ENCODE measurements at regions not wholly inside any gene's neighbourhood (a gene's known extent, or its start where the extent isn't known, plus 50 kb on each side); places are given as distances from the start of the nearest gene placed in this dataset.

DNA sequence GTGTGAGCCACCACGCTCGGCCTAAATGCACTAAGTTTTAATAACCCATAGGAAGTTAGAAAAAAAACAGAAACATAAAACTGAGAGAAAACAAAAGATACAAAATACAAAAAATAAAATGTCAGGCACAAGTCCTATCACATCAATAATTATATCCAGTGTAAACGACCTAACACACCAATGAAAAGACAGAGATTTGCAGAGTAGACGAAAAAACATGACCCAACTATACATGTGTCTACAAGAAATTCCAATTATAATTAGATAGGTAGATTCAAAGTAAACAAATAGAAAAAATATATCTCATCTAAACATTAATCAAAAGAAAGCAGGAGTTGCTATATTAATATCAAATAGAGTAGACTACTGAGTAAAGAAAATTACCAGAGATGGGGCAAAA is 69.4 kb upstream of the NUDT4 start:
- no peak overlapping the region for H3K4me3 Mint-ChIP-seq
- peaks cover 7% of the 10 kb centered on the region for H3K36me3 Mint-ChIP-seq (ENCODE audit: low read depth)
- DNase-seq (ENCODE audit: low read depth, low spot score) = no peak
- TF ChIP-seq, protein P1, sequence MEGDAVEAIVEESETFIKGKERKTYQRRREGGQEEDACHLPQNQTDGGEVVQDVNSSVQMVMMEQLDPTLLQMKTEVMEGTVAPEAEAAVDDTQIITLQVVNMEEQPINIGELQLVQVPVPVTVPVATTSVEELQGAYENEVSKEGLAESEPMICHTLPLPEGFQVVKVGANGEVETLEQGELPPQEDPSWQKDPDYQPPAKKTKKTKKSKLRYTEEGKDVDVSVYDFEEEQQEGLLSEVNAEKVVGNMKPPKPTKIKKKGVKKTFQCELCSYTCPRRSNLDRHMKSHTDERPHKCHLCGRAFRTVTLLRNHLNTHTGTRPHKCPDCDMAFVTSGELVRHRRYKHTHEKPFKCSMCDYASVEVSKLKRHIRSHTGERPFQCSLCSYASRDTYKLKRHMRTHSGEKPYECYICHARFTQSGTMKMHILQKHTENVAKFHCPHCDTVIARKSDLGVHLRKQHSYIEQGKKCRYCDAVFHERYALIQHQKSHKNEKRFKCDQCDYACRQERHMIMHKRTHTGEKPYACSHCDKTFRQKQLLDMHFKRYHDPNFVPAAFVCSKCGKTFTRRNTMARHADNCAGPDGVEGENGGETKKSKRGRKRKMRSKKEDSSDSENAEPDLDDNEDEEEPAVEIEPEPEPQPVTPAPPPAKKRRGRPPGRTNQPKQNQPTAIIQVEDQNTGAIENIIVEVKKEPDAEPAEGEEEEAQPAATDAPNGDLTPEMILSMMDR (conservative IDR thresholded peaks at IDR 0.05) = no peak
- no peaks in the 10 kb centered on the region for H3K4me1 Mint-ChIP-seq
- H3K9me3 Mint-ChIP-seq = peaks cover 7% of the 10 kb centered on the region
- no peaks in the 10 kb centered on the region for H3K27me3 Mint-ChIP-seq (ENCODE audit: low read depth)
- H3K27ac Mint-ChIP-seq (ENCODE audit: unreplicated experiment) = no peak overlapping the region

DNA sequence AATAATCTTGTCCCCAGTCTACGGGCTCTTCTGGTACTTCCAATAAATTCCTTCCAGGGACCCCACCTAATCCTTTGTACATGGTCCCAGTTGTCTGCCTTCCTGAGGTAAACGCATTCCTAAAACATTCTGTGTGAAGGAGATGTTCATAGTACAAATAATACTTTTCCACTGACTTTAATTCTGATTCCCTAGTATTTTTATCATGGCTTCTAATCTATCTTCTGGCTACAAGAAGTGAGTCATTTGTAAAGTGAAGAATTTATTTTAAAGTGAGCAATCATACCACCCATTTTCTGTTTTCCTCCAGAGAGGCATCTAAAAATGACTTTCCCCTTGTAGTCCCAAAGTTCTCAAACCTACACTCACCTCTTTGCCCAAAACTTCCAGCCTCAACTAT is 65.9 kb upstream of the NUDT4 start:
- Mint-ChIP-seq H3K4me1 (peaks cover 8% of the 10 kb centered on the region), H3K36me3 (ENCODE audit: low read depth) (no peaks in the 10 kb centered on the region), H3K27ac (ENCODE audit: unreplicated experiment) (no peak overlapping the region), H3K4me3 (no peak overlapping the region), H3K9me3 (no peaks in the 10 kb centered on the region), H3K27me3 (ENCODE audit: low read depth) (no peaks in the 10 kb centered on the region)
- no peak for DNase-seq (ENCODE audit: low read depth, low spot score)
- TF ChIP-seq, protein P1 (conservative IDR thresholded peaks at IDR 0.05) = no peak

DNA sequence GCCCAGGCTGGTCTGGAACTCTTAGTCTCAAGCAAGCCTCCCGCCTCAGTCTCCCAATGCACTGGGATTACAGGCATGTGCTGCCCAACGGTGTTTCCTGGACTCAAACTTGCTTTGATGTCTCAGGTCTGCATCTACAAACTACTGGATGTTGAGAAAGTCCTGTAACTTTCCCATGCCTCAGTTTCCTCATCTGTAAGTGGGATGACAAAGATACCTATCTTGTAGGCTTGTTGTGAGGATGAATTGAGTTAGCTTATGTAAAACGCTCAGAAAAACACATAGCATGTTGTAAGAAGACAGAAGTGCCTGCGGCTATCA is 63.6 kb upstream of the NUDT4 start:
- Mint-ChIP-seq H3K4me1 (peaks cover 19% of the 10 kb centered on the region), H3K27me3 (ENCODE audit: low read depth) (no peaks in the 10 kb centered on the region), H3K4me3 (no peak overlapping the region), H3K9me3 (no peaks in the 10 kb centered on the region), H3K27ac (ENCODE audit: unreplicated experiment) (no peak overlapping the region), H3K36me3 (ENCODE audit: low read depth) (no peaks in the 10 kb centered on the region)
- no peak for DNase-seq (ENCODE audit: low read depth, low spot score)
- TF ChIP-seq, protein P1 (conservative IDR thresholded peaks at IDR 0.05) = no peak

DNA sequence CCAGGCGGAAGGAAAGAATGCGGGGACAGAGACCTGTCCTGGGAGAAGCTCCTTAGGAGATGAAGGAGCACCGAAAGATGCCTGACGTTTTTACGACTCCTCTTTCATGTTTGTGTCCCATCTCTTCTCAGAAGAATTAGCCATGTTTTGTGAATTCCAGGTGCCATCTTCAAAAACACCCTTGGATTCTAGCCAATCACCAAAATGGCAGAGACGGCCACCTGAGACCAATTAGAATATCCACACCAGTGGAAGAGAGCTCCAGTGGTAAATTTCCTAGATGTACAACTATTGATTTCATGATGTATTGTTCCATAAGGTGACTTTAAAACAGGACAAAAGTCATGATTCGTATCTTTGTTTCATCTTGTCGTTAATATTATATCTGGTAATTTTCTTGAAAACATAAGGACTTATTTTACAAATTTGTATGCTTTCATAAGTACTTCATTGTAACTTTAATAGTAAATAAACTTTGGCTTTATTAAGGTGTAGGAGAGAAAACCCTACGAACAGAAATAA is 62.3 kb upstream of the NUDT4 start:
- DNase-seq (ENCODE audit: low read depth, low spot score) = no peak
- TF ChIP-seq, protein P1 (conservative IDR thresholded peaks at IDR 0.05) = no peak
- no peaks in the 10 kb centered on the region for H3K27me3 Mint-ChIP-seq (ENCODE audit: low read depth)
- H3K4me1 Mint-ChIP-seq = peaks cover 21% of the 10 kb centered on the region
- no peak overlapping the region for H3K4me3 Mint-ChIP-seq
- no peaks in the 10 kb centered on the region for H3K36me3 Mint-ChIP-seq (ENCODE audit: low read depth)
- no peak overlapping the region for H3K27ac Mint-ChIP-seq (ENCODE audit: unreplicated experiment)
- H3K9me3 Mint-ChIP-seq = no peaks in the 10 kb centered on the region

DNA sequence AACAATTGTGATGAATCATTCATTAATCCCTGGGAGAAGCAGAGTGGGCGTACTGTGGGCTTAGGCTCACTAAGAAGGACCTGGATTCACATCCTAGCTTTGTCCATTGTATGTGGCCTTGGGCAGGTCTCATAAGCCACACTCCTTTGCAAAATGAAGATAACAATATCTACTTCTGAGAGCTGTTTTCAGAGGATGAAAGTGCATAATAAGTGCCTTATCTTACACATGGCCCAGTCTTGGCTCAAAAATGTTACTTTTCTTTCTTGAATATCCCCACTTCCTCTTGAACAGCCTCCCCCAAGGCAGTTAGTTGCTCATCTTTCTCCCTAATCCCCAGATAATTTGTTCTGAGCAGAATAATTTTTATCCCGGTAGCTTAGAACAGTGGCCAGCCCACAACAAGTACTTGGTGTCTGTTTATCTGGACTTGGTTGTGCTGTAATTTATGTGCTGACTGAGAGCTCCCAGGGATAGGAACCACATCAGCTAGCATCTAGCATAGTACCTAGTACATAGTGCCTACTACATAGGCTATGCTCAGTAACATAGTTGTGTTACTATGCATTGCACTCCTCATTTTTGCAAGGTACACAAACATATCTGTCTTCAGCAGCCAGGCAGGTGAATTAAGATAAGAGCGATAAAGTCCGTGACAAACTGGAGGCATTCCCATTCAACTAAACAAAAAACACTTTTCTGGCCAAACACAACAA is 61.7 kb upstream of the NUDT4 start:
- Mint-ChIP-seq H3K9me3 (no peaks in the 10 kb centered on the region), H3K4me1 (peaks cover 21% of the 10 kb centered on the region), H3K27ac (ENCODE audit: unreplicated experiment) (peak overlapping the region; percentile 23), H3K36me3 (ENCODE audit: low read depth) (no peaks in the 10 kb centered on the region), H3K4me3 (no peak overlapping the region), H3K27me3 (ENCODE audit: low read depth) (no peaks in the 10 kb centered on the region)
- no peak for DNase-seq (ENCODE audit: low read depth, low spot score)
- TF ChIP-seq, protein P1 (conservative IDR thresholded peaks at IDR 0.05) = no peak
